ENCODE measurements at regions not wholly inside any gene's neighbourhood (a gene's known extent, or its start where the extent isn't known, plus 50 kb on each side); places are given as distances from the start of the nearest gene placed in this dataset.

DNA sequence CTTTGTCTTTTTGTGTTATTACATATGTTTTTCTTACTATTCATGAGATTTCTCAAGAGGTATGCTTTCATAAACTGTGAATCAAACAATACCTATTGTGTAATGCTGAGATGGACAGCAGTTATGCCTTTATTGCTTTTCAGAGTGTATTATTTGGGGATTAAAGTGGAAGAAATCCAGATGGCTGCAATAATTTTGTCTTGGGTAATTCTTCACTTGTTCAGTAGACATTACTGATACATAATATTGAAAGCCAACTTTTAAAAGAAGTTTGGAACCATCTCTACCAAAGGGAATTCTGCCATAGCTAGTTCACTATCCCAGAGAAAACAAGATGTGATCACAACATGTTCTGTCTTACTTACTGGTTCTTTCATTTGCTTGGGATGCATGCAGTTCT lies 253.4 kb upstream of the ZSWIM2 start:
- peak overlapping the region; percentile 48 for H3K27ac ChIP-seq (replicated peaks)
- intact Hi-C loops (cut with micrococcal nuclease) = no loop called here
- TF ChIP-seq, protein P1, sequence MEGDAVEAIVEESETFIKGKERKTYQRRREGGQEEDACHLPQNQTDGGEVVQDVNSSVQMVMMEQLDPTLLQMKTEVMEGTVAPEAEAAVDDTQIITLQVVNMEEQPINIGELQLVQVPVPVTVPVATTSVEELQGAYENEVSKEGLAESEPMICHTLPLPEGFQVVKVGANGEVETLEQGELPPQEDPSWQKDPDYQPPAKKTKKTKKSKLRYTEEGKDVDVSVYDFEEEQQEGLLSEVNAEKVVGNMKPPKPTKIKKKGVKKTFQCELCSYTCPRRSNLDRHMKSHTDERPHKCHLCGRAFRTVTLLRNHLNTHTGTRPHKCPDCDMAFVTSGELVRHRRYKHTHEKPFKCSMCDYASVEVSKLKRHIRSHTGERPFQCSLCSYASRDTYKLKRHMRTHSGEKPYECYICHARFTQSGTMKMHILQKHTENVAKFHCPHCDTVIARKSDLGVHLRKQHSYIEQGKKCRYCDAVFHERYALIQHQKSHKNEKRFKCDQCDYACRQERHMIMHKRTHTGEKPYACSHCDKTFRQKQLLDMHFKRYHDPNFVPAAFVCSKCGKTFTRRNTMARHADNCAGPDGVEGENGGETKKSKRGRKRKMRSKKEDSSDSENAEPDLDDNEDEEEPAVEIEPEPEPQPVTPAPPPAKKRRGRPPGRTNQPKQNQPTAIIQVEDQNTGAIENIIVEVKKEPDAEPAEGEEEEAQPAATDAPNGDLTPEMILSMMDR (IDR thresholded peaks at IDR 0.05; ENCODE audit: borderline replicate concordance) = no peak
- no peak for DNase-seq
- no peaks in the 10 kb centered on the region for H3K27me3 ChIP-seq (ENCODE audit: low read depth)
- H3K9me3 ChIP-seq (replicated peaks) = peaks cover 5% of the 10 kb centered on the region
- no peaks in the 10 kb centered on the region for H3K4me1 ChIP-seq
- no peaks in the 10 kb centered on the region for H3K36me3 ChIP-seq
- H3K4me3 ChIP-seq = no peak overlapping the region

GRCh38 chr2:187098154-187098553 lies 249.2 kb upstream of the ZSWIM2 start:
- Histone ChIP-seq H3K4me1 (no peaks in the 10 kb centered on the region), H3K4me3 (no peak overlapping the region), H3K27ac (replicated peaks) (no peak overlapping the region), H3K9me3 (replicated peaks) (peaks cover 5% of the 10 kb centered on the region), H3K36me3 (no peaks in the 10 kb centered on the region), H3K27me3 (ENCODE audit: low read depth) (no peaks in the 10 kb centered on the region)
- TF ChIP-seq, protein P1 (IDR thresholded peaks at IDR 0.05; ENCODE audit: borderline replicate concordance) = no peak
- intact Hi-C loops (cut with micrococcal nuclease) = no loop called here
- DNase-seq = no peak

DNA sequence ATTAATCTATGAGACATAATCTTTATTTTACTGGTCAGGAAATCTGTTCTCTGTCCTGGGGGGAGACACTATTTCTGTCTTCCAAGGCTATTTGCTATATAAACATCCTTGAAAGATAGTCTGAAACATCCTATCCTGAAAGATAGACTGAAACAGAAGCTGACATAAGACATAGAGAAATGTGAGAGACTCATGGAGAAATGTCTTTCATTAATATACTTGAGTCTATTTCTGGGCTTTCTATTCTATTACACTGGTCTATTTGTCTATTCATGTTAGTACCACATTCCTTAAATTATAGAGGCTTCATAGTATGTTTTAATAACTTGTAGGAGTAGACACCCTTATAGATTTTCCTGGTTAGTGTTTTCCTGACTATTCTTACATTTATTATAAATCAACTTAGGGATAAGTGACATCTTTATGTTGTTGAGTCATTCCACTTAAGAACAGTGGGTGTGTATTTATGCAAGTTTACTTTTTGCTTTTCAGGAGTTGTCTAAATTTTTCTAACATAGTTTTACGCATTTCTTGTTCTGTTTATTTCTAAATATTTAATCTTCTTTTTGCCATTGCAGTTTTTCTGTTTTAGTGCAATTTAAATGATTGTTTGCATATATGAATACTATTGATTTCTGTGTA lies 244.9 kb upstream of the ZSWIM2 start:
- intact Hi-C loops (cut with micrococcal nuclease) = no loop called here
- Histone ChIP-seq H3K27me3 (ENCODE audit: low read depth) (no peaks in the 10 kb centered on the region), H3K4me3 (no peak overlapping the region), H3K9me3 (replicated peaks) (no peaks in the 10 kb centered on the region), H3K27ac (replicated peaks) (no peak overlapping the region), H3K36me3 (no peaks in the 10 kb centered on the region), H3K4me1 (no peaks in the 10 kb centered on the region)
- no peak for DNase-seq
- TF ChIP-seq, protein P1 (IDR thresholded peaks at IDR 0.05; ENCODE audit: borderline replicate concordance) = no peak

- TF ChIP-seq, protein P1 (IDR thresholded peaks at IDR 0.05; ENCODE audit: borderline replicate concordance) = no peak
- Histone ChIP-seq H3K27ac (replicated peaks) (no peak overlapping the region), H3K36me3 (no peaks in the 10 kb centered on the region), H3K27me3 (ENCODE audit: low read depth) (no peaks in the 10 kb centered on the region), H3K9me3 (replicated peaks) (no peaks in the 10 kb centered on the region), H3K4me1 (no peaks in the 10 kb centered on the region), H3K4me3 (no peak overlapping the region)
- DNase-seq = no peak
- intact Hi-C loops (cut with micrococcal nuclease) = no loop called here
Measured at GRCh38 chr2:187091664-187092063, 242.7 kb upstream of the ZSWIM2 start.

GRCh38 chr2:187084524-187084923 lies 235.6 kb upstream of the ZSWIM2 start:
- TF ChIP-seq, protein P1 (IDR thresholded peaks at IDR 0.05; ENCODE audit: borderline replicate concordance) = no peak

More at GRCh38 chr2:187084524-187084923, 235.6 kb upstream of the ZSWIM2 start:
- intact Hi-C loops (cut with micrococcal nuclease) = no loop called here
- no peak for DNase-seq
- no peaks in the 10 kb centered on the region for H3K36me3 ChIP-seq
- H3K27me3 ChIP-seq (ENCODE audit: low read depth) = no peaks in the 10 kb centered on the region
- no peaks in the 10 kb centered on the region for H3K4me1 ChIP-seq
- no peaks in the 10 kb centered on the region for H3K9me3 ChIP-seq (replicated peaks)
- H3K4me3 ChIP-seq = no peak overlapping the region
- H3K27ac ChIP-seq (replicated peaks) = no peak overlapping the region

Measured in left ventricle myocardium inferior (tissue), 1 donor.